ENCODE measurements at regions not wholly inside any gene's neighbourhood (a gene's known extent, or its start where the extent isn't known, plus 50 kb on each side); places are given as distances from the start of the nearest gene placed in this dataset.
"Not testable (repeated sequence)": the region's sequence is repeated elsewhere in the genome, so short reads cannot be mapped to it uniquely, and the experiment has no call there.

- H3K4me1 ChIP-seq; intact Hi-C loops (cut with micrococcal nuclease); H3K27ac ChIP-seq (replicated peaks); H3K4me3 ChIP-seq; H3K9me3 ChIP-seq (replicated peaks); H3K36me3 ChIP-seq; DNase-seq: not testable (repeated sequence)
- TF ChIP-seq CTCF (IDR thresholded peaks at IDR 0.05; ENCODE audit: borderline replicate concordance): peak; percentile 48
- peaks cover 22% of the 10 kb centered on the region for H3K27me3 ChIP-seq (ENCODE audit: low read depth)
These were observed 2976.1 kb upstream of the TEKT4 start for GRCh38 chr2:91895091-91895490.

GRCh38 chr2:91917602-91918001 lies 2953.6 kb upstream of the TEKT4 start:
- H3K27ac ChIP-seq (replicated peaks); DNase-seq; H3K4me1 ChIP-seq; H3K9me3 ChIP-seq (replicated peaks); H3K27me3 ChIP-seq (ENCODE audit: low read depth); H3K4me3 ChIP-seq; H3K36me3 ChIP-seq; intact Hi-C loops (cut with micrococcal nuclease): not testable (repeated sequence)

Data from left ventricle myocardium inferior (tissue), 1 donor.